DND-41 (cell line): ENCODE measurements at regions not wholly inside any gene's neighbourhood (a gene's known extent, or its start where the extent isn't known, plus 50 kb on each side); places are given as distances from the start of the nearest gene placed in this dataset.

ENCODE experiments used
- EZH2 ChIP-seq: IDR thresholded peaks from 3 replicates; pipeline ENCODE4 v1.6.1; 2012; ENCODE audit warnings: borderline replicate concordance, low read depth, mild to moderate bottlenecking, moderate library complexity, low read length, inconsistent platforms; ENCODE audit not compliant: severe bottlenecking
- TF ChIP-seq, protein P1 (sequence below): IDR thresholded peaks from 2 replicates; pipeline ENCODE4 v1.5.1; 2012; ENCODE audit warnings: borderline replicate concordance, low read length, moderate library complexity, mild to moderate bottlenecking; ENCODE audit not compliant: poor library complexity, severe bottlenecking; ENCODE audit errors: extremely low read depth

- TF ChIP-seq, protein P1, sequence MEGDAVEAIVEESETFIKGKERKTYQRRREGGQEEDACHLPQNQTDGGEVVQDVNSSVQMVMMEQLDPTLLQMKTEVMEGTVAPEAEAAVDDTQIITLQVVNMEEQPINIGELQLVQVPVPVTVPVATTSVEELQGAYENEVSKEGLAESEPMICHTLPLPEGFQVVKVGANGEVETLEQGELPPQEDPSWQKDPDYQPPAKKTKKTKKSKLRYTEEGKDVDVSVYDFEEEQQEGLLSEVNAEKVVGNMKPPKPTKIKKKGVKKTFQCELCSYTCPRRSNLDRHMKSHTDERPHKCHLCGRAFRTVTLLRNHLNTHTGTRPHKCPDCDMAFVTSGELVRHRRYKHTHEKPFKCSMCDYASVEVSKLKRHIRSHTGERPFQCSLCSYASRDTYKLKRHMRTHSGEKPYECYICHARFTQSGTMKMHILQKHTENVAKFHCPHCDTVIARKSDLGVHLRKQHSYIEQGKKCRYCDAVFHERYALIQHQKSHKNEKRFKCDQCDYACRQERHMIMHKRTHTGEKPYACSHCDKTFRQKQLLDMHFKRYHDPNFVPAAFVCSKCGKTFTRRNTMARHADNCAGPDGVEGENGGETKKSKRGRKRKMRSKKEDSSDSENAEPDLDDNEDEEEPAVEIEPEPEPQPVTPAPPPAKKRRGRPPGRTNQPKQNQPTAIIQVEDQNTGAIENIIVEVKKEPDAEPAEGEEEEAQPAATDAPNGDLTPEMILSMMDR = no peak
- no peak for TF ChIP-seq EZH2
Measured at GRCh38 chr20:1754306-1754705, 96.7 kb upstream of the SIRPG start.
